ENCODE measurements at regions not wholly inside any gene's neighbourhood (a gene's known extent, or its start where the extent isn't known, plus 50 kb on each side); places are given as distances from the start of the nearest gene placed in this dataset.
"Not testable (repeated sequence)": the region's sequence is repeated elsewhere in the genome, so short reads cannot be mapped to it uniquely, and the experiment has no call there.

DNA sequence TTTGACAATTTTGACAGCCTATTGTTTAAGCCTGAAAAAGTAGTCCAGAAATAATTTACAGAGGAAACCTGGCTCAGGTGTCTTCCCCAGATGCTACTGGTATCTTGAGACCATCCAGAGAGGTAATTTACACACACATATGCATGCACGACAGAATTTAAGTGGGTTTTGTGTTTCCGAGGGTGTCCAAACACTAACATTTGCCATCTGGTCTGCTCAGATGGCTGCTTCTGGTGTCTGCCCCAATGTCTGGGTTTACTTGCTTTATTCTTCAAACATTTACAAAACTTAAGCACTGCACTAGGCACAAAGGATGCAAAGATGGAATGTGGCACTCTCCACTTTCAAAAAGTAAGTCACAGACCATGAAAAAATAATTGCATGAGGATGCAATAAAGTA is 226.6 kb upstream of the EGLN3 start:
- DNase-seq (ENCODE audit: low spot score): no peak

DNA sequence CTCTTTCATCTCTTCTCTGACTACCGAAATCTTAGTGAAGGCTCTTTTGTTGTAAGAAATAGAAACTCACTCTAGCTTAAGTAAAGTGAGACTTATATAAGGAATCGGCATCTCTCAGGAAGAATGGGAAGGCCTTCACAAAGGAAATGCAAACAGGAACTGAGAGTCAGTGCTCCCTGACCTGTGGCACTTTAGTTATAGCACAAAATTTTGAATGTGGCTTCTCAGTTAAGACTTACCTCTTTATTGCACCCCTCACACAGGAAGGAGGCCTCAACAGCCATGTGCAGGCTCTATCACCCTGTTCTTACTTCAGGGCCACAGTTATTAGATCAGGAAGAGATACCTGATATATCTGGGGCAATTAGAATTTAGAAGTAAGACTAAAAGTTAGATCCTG is 224.7 kb upstream of the EGLN3 start:
- no peak for DNase-seq (ENCODE audit: low spot score)

DNA sequence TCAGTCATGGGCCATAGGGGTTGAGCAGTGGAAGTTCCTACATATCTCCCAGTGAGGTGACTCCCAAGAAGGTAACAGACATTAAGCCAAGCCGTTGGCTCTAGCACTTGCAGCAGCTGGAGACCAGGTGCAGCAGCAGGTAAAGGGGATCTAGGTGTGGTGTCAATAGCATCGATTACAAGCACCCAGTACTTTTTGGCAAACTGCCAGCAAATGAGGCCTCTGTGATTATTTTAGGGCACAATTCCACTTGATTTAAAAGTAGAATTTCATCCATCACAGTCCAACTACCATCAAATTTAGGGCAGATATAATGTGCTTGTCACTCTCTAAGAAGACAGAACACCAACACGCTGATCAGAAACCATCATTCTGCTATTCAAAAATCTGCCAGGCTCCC is 224.1 kb upstream of the EGLN3 start:
- no peak for DNase-seq (ENCODE audit: low spot score)

DNA sequence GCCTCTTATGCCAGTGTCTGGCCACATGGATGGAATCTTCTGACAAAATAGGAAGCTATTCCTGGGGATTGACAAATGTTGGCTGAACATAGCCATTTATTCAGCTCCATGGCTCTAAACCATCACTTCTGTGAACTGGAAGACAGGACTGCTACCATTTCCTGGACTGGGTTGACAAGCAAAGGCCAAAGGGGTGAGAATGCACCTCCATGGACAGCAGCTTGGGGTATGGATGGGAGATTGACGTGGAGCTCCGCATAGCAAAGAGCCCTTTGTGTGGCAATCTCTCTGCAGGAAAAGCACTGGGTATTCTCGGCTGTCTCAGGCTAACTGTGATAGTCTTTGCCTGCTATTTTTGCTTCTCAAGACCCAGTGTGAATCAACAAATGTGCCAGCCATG is 223.0 kb upstream of the EGLN3 start:
- DNase-seq (ENCODE audit: low spot score): no peak

DNA sequence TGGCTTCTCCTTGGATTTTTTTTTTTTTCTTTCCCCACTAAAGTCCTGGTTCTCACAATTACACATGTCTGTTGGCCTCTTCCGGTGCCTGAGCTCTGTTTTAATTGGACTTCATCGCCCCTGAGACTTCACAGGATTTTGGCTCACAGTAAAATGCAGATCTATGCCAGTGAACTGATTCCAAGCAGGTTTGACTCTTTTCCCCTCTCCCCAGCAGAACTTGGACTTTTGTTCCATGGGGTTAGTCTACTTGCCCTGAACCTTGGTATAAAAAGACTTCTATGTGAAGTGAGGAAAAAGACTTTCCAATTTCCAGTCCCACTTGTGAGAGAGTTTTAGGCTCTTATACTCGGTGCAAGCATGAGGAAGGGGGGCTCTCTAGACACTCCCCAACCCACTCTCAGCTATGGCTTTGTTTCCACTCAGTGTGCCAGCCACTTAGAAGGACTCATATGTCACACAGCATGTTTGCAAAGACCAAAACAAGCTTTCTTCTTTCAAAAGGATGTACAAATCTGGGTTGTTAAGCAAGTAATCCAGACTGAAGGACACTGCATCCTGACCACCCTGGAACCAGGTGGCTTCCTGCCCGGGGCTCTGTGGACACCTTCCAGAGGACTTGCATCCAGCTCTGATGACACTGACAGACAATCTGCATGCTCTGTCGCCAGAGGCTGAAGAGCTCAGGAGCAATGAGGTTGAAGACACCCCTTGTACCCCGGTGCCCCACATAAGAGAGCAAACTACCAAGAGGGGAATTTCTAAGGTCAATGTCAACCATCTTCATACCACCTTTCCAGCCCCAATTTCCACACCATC is 221.9 kb upstream of the EGLN3 start:
- no peak for DNase-seq (ENCODE audit: low spot score)

DNA sequence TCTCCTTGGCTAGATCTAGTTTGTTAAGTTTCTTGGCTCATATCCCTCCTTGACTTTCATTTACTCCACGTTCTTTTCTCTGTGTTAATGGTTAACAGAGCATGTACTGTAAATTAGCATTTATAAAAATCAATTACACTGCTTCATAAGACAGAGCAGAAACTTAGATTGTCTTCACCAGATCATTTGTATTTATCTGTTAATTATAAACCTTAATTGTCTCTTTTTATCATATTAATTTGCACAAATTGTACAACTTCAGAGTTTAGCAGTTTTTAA is 221.2 kb upstream of the EGLN3 start:
- no peak for DNase-seq (ENCODE audit: low spot score)

DNA sequence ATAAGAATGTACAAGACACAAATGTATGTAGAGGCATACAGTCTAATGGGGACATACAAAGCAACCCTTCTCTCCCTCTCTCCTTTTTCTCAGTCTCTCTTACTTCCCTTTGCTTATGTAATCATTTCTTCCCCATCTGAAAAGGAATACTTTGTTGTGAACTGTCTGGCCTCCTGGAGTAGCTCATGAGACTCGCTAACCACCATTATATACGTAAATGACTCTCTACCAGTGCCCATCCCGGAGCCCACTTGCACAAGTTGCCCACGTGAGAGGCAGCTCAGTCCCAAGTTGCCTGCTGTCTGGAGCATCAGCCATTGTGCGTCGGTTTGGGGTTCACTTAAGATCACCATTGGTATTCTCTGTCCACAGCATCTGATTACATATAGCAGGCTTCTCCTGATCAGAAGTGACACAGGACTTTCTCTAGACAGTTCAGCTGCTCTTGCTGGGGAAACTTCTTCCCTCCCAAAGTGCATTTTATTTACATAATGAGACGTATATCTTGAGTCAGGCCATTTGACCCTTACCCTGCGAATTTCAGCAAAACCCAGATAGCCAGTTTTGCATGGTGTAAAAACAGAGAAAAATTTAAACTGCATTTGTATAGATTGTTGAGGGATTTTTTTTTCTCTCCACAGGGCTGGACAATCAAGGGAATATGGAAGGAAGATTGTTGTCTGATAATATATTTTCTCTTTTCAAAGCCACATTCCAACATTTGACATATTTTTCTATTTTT is 220.7 kb upstream of the EGLN3 start:
- no peak for DNase-seq (ENCODE audit: low spot score)

DNA sequence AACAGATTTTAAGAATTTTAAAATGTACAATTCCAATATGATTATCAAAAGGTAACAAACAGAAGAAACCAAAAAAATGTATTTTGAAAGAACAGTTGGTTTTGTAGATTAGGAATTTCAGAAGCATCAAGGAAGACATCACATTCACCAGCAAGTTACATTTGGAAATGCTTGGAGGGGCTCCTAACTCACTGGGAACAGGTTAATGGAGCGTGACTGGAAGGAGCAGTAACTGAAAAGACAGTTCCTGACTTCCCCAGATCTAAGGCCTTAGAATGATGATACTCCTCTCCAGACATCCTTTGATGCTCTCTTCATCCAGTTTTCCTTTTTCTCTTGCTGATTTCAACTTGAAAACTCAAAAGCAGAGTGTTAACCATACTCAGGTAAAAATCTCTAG is 220.0 kb upstream of the EGLN3 start:
- DNase-seq (ENCODE audit: low spot score): no peak

DNA sequence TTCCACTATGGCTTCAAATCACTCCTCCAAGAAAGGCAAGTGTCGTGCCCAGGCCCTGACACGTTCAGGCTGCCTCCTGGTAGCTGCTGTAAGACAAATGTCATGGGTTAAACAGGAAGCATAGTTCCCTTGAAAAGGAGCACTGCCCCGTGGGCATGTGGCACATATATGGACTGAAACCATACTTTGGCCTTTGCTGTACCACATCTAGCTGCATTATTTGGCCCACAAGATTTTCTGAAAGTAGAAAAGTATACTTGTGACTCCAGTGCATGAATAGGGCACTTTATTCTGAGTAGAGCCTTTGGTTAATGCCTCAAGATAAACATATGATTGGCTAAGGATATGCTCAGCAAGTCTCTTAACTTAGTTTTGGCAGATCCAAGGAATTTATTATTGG is 218.7 kb upstream of the EGLN3 start:
- DNase-seq (ENCODE audit: low spot score): no peak

DNA sequence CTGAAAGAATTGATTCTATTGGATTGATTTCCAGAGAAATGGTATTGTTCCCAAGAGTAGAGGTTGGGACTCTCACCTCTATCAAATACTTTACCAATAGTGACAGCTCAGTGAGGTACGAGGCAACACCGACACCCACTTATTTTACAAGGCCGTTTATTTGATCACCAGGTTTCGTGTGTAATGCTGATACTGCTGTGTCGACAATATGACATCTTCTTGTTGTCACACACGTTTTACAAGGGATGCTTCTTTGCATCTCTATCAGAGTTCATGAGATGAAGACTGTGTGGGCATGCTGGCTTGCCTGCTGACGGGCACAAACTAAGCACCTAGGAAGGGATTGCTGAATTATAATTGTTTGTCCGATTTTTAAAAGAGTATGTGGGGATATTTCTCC is 217.8 kb upstream of the EGLN3 start:
- DNase-seq (ENCODE audit: low spot score): no peak

DNA sequence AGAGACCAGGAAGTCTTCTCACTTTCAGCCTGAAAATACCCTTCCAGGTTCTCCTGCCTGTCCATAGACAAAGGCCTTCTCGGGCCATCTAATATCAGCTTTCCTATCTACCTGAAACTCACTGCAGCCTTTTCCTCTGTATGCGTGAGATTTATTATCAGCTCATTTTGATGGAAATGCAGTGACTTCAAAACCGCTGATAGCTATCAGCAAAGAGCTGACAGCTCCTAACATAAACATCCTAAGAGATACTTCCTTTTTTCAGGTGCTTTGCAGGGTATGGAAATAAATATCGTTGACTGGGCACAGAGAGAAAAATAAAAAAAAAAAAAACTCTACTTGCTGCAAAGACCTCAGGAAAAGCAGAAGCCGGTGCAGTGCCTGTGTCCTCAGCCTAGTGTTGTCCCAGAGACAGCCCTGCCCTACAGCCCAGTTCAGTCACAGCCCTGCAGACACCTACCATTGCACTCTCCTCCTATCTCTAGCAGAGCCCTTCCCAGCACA is 215.0 kb upstream of the EGLN3 start:
- no peak for DNase-seq (ENCODE audit: low spot score)

DNA sequence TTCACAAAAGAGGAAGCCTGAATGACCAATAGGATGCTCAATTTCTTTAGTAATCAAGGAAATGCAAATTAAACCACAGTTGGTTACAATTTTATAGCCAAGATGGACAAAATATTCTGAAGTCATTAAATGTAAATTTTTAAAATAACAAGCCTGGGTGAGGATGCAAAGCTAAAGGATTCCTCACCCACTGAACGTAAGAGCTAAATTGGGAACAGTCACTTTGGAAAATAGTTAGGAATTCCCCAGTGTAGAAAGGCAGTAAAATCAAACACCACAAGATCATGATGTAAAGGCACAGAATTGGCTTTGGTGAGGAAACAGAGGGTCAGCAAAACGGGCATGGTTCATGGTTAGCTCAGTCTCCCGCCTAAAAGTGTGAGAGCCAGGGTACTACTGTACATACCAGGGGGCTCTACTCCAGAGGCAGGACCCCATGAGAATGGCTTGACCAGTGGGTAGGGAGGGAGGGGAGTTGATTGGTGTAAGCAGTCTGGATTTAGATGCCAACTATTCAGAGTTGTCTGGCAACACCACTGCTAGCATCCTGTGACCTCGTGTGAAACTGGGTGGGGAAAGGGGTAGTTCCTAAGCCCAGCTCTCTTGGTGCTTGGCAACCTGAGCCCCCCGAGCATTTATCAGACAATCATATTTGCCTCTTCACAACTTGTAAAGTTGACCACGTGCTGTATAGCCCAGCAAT is 213.4 kb upstream of the EGLN3 start:
- no peak for DNase-seq (ENCODE audit: low spot score)

DNA sequence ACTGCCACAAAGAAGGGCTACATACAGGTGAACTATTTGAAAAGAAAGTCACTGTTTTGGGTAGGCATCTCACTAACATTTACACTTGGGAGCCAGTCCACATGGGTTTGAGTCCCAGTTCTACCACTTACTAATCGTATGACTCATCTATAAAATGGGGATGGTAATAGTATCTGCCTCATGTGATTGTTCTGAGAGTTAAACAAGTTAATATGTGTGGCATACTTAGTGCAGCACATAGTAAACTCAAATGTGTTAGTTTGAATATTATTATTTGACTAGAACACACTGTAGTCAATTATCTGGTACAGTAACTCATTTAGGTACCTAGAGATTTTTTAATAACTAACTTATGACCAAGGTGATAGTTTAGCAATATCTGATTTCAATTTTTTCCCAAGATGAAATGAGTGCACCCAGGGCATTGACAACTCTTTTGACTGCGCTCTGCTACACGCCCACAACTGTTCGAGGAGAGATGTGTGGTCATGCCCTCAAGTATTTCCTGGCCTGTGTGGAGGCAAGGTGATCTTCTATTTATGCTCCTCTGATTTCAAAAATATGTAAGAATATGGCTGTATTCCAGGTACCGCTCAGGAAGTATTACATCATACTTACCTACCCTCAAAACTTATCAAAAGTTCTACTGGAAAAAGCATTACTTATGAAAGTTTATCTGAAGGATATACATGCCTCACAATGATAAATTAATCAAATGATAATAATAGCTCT is 210.6 kb upstream of the EGLN3 start:
- DNase-seq (ENCODE audit: low spot score): no peak

DNA sequence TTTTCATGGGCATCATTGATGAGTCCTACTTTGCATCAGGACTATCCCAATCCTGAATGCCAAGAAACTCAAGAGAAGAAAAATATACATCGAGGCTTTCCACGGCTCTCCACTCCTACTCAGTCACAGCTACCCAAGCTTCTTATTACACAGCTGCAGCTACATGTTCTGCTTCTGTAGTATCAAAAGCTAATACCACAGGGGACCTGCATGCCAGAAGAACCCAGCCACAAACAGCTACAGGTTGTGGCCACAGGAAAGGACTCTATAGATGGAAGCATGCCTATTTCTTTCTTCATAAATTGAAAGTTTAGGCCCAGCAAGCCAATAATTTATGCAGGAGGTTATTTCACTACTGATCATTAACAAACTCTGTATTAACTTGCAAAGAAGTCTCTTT is 209.7 kb upstream of the EGLN3 start:
- DNase-seq (ENCODE audit: low spot score): no peak

DNA sequence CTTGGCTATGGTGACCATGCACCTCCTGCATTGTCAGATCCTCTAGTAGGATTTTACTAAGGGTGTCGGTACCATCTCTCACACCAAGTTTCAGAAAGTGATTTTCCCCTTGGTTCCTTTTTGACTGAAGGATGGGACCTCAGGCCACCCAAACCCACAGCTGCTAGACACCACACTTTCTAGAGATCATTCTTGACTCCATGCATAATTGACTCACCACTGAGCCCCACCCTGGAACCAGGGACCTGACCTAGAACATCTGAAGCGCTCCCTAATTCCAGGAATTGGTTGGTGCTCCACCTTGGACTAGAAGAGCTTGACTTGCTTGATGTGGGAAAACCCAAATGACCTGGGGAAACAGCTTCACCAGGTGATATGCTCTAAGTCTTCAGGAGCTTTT is 206.8 kb upstream of the EGLN3 start:
- DNase-seq (ENCODE audit: low spot score): no peak

DNA sequence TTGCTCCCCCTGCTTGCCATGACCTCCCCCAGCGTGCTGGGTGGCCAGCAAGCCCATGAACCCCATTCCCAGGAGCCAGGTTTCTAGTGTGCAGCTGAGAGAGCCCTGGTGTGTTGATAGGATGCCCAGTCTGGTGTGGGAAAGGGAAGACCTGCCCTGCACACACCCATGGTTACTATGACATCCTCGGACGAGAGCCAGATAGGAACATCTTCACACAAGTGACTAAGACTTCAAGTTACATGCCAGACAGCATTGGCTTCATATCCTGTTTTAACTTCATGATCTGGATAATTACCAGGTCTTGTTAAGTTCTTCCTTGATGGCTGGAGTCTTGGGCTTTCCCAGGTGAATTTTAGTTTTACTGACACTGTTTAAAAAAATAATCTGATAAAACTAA is 196.6 kb upstream of the EGLN3 start:
- no peak for DNase-seq (ENCODE audit: low spot score)

DNA sequence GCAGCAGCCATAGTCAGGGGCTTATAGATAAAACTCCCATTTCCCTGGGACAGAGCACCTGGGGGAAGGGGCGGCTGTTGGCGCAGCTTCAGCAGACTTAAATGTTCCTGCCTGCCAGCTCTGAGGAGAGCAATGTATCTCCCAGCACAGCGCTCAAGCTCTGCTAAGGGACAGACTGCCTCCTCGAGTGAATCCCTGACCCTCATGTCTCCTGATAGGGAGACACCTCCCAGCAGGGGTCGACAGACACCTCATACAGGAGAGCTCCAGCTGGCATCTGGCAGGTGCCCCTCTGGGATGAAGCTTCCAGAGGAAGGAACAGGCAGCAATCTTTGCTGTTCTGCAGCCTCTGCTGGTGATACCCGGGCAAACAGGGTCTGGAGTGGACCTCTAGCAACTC is 189.3 kb upstream of the EGLN3 start:
- not testable (repeated sequence) for DNase-seq (ENCODE audit: low spot score)

DNA sequence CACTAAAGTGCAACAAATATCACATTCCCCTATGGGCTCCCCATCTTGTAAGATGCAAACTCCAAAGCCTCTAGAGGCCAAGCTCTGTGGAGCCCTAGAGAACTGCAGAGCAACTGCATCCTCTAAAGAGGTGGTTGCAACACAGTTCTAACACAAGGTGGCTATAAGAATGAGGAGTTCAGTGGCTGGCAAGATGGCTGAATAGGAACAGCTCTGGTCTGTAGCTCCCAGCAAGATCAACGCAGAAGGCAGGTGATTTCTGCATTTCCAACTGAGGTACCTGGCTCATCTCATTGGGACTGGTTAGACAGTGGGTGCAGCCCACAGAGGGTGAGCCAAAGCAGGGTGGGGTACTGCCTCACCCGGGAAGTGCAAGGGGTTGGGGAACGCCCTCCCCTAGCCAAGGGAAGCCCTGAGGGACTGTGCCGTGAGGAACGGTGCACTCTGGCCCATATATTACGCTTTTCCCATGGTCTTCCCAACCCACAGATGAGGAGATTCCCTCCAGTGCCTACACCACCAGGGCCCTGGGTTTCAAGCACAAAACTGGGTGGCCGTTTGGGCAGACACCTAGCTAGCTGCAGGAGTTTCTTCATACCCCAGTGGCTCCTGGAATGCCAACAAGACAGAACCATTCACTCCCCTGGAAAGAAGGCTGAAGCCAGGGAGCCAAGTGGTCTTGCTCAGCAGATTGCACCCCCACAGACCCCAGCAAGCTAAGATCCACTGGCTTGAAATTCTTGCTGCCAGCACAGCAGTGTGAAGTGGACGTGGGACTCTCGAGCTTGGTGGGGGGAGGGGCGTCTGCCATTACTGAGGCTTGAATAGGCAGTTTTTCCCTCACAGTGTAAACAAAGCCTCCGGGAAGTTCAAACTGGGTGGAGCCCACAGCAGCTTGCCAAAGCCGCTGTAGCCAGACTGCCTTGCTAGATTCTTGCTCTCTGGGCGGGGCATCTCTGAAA is 188.6 kb upstream of the EGLN3 start:
- DNase-seq (ENCODE audit: low spot score): peak; percentile 77

DNA sequence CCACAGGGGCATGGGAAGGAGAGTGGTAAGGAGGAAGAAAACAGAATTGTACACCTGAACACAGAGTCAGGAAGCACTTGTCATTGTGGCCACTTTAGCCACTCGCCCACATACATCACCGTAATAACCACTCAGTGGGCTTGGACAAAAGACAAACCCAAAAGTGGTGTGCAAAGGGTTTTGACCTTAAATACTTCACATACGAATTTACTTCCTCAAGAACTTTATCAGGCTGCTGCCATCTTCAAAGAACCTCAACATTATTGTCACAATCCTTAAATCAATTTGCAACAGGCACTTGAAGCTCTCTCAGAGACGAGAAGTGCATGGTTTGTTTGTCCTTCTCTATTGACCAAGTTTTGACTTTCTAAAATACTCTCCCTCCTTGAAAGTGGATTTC is 187.3 kb upstream of the EGLN3 start:
- DNase-seq (ENCODE audit: low spot score): no peak

DNA sequence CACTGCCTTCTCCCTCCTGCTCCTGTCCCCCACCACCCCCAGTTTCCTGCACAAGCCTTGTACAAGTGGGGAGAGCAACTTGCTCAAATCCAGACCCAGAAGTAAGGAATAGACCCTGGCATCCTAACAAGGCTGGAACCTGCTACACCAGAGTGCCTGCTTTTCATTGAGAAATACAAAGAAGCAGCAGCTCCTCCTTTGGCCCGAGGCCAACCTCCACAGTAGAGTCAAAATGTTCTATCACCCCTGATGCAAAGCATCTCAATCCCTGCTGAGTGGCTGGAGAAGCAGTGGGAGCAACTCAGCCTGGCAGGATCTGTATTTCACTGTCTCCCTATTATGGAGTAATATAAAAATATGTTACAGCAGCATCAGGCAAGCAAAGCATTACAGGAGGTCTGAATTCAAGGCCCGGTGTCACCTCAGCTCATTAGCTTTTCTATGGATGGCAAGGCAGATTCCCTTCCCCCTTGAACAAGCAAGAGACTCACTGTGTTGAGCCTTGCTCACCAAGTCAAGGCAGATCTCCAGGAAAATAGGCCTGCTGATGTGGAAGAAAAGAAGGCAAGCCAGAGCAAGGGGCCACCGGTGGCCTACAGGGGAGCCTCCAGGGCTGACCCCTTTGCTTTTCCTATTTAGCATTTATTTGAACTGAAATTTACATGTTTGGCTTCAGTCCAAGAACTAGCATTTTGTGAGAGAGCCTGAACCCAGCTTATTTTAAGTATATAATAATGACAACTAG is 186.3 kb upstream of the EGLN3 start:
- peak; percentile 78 for DNase-seq (ENCODE audit: low spot score)

Measured in umbilical cord (tissue), 1 donor.